GM12875 (cell line): ENCODE measurements at regions not wholly inside any gene's neighbourhood (a gene's known extent, or its start where the extent isn't known, plus 50 kb on each side); places are given as distances from the start of the nearest gene placed in this dataset.

ENCODE experiments used
- H3K4me3 ChIP-seq: one replicate; pipeline ENCODE4 v1.5.1; 2011; ENCODE audit warnings: low read depth, low read length, control low read depth
- TF ChIP-seq, protein P1 (sequence below): IDR thresholded peaks from 2 replicates; pipeline ENCODE4 v1.5.1; 2011; ENCODE audit warnings: low read depth, mild to moderate bottlenecking, control low read depth, inconsistent platforms, low read length, moderate library complexity, borderline replicate concordance; ENCODE audit not compliant: insufficient read depth

DNA sequence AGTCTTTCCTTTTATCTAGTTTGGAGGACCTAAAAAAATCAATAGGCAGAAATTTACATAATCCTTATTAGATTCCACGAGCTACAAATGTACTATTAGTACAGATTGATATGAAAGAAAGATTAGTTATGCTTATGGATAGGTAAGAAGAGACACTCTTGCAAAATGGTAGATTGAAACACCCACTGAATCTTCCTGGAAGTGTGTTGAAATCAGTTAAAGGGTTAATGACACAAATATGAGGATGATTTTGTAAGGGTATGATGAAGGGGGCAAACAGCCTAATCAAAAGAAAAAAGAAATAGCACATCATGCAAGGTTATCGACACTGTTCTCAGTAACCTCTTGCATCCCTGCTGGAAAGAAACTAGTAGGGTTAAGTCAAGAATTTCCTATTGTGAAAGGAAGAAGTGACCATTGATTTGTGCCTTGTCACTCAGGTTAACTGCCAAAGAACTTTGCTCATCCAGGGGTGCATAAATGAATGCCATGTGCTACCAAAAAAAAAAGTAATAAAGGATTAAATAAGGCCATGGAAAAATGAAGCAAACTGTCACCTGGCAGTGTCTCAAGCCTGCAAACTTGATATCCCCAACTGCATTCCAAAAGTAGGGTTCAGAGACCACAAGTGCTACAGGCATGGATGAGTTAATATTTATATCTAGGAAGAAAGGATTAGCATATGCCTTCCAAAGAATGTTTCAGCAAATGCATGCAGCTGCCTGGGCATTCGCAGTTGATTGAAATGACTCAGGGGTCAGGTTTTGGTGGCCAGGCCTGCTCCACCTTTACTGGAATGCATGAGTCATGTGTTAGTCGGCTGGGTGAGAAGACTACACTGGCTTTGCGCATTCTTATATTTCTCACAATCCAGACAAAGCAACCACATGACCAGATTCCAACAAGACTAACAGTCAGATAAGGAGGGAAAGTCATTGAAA, 78.3 kb upstream of the ATXN3L start:
- H3K4me3 ChIP-seq: no peak overlapping the region

DNA sequence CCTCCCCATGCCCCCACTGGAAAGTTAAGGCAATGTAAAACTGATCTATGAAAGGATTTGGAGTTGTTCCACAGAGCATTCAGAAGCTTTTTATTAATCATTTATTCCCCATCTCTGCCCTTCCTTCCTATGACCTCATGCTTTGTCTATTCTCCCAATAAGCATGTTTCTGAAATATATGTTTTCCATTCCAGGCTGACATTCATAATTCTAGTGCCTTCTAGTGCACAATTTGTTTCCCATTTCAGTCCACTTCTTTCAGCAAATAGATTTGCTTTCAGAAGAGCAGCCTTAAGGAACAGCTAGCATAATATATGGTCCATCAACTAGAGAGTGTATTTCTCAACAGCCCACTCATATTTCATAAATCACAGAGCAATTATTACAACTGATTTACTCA, 77.1 kb upstream of the ATXN3L start:
- TF ChIP-seq, protein P1, sequence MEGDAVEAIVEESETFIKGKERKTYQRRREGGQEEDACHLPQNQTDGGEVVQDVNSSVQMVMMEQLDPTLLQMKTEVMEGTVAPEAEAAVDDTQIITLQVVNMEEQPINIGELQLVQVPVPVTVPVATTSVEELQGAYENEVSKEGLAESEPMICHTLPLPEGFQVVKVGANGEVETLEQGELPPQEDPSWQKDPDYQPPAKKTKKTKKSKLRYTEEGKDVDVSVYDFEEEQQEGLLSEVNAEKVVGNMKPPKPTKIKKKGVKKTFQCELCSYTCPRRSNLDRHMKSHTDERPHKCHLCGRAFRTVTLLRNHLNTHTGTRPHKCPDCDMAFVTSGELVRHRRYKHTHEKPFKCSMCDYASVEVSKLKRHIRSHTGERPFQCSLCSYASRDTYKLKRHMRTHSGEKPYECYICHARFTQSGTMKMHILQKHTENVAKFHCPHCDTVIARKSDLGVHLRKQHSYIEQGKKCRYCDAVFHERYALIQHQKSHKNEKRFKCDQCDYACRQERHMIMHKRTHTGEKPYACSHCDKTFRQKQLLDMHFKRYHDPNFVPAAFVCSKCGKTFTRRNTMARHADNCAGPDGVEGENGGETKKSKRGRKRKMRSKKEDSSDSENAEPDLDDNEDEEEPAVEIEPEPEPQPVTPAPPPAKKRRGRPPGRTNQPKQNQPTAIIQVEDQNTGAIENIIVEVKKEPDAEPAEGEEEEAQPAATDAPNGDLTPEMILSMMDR: no peak

More for the DNA sequence above, 78.3 kb upstream of the ATXN3L start:
- TF ChIP-seq, protein P1: no peak

DNA sequence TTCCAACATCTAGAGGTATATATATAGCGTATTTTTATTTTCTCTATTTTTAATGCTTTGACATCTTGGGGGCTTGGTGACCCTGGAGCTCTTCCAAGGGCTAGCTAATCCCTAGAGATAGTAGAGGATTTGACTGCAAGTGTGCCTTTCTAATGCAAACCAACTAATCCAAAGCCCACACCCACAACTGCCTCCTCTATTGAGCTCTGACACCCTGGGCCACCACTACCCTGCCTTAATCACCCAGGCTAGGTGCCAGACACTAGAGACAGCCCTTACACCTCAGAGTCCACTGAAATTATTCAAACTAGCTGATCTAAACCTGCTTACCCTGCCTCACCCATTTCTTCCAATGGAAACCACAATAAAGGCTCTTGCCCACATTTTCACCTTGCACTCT, 69.6 kb upstream of the ATXN3L start:
- no peak overlapping the region for H3K4me3 ChIP-seq
- TF ChIP-seq, protein P1: no peak

More for the DNA sequence above, 77.1 kb upstream of the ATXN3L start:
- H3K4me3 ChIP-seq: no peak overlapping the region

DNA sequence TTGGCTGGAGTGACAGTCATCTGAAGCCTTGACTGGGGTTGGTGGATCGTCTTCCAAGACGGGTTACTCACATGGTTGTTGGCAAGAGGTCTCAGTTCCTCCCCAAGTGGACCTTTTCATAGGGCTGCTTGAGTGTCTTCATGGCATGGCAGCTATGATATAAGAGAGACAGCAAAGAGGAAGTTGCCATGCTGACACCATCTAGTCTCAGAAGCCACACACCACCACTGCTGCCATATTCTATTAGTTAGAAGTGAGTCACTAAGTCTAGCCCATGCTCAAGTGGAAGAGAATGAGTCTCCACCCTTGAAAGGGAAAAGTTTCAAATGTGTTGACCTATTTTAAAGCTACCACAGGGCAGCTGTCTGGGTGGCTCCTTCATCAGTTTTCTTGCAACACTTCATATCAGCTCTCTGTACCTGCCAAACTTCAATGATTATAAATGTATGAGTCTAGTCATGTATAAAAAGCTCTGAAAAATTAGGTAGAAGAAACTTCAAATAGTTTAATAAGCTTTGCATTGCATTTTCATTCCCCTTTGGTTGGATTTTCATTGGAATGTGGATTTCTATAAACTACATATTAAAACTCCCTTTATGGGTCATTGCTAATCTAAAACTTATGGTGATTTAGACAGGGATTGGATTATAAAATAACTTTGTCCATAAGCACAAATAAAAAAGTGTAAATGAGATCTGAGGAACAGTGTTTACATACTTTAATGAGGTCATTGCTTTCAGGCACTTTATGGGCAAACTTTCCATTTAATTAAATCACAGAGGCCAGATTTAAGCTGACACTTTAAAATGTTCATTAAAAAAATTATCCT, 68.0 kb upstream of the ATXN3L start:
- TF ChIP-seq, protein P1: no peak

DNA sequence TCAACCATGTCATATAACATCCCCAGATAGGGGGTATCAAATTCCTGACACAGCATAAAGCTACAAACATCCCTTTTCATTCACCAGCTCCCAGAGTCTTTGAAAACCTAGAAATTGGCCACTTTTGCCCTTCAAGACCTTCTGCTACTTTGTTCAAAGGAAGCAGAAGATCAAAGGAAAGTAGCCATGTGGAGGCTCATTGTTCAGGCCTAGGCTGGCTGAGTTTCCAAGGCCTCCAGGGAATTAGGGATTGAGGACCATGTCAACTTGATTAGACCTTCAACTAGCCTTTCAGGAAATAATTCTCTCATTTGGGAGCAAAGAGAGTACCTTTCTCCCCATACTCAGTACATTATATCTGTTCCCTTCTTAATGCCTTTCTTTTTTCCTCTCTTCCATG, 66.8 kb upstream of the ATXN3L start:
- no peak overlapping the region for H3K4me3 ChIP-seq
- TF ChIP-seq, protein P1: no peak

More for the DNA sequence above, 68.0 kb upstream of the ATXN3L start:
- no peak overlapping the region for H3K4me3 ChIP-seq

DNA sequence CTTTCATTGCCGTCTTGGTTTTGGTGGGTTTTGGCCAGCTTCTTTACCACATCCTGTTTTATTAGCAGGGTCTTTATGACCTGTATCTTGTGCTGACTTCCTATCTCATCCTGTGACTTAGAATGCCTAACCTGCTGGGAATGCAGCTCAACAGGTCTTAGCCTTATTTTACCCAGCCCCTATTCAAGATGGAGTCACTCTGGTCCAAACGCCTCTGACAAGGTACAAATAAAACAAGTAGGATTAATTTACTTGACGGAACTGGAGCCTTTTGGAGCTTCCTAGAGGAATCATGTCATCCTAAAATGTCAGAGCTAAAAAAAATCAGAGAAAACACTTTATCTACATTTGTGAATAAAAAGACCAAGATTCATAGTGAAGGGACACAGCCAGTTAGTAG, 66.2 kb upstream of the ATXN3L start:
- no peak overlapping the region for H3K4me3 ChIP-seq
- TF ChIP-seq, protein P1: no peak
